Hepatocyte (in vitro differentiated cells): ENCODE measurements at regions not wholly inside any gene's neighbourhood (a gene's known extent, or its start where the extent isn't known, plus 50 kb on each side); places are given as distances from the start of the nearest gene placed in this dataset.

ENCODE experiments used
- DNase-seq: peaks from one replicate; pipeline ENCODE4 v3.0.0-alpha.2; 2016; ENCODE audit warnings: low spot score
- H2AFZ ChIP-seq: fragments of 200-600 bp; sonication (generic); 2 replicates; pipeline ENCODE4 v1.6.0; 2016; ENCODE audit warnings: antibody characterized with exemption, mild to moderate bottlenecking
- H3K27ac ChIP-seq: fragments of 200-600 bp; sonication (generic); 2 replicates; pipeline ENCODE4 v1.5.1; 2016; ENCODE audit warnings: mild to moderate bottlenecking
- H3K27me3 ChIP-seq: fragments of 200-600 bp; sonication (generic); 2 replicates; pipeline ENCODE4 v1.6.1; 2016
- H3K36me3 ChIP-seq: fragments of 200-600 bp; sonication (generic); replicated peaks from 2 replicates; pipeline ENCODE4 v1.5.1; 2016; ENCODE audit warnings: low read depth; ENCODE audit not compliant: insufficient read depth
- H3K4me1 ChIP-seq: fragments of 200-600 bp; sonication (generic); 2 replicates; pipeline ENCODE4 v1.5.1; 2016; ENCODE audit warnings: mild to moderate bottlenecking, moderate library complexity; ENCODE audit not compliant: insufficient read depth
- H3K4me2 ChIP-seq: fragments of 200-600 bp; sonication (generic); 2 replicates; pipeline ENCODE4 v1.6.0; 2016
- H3K4me3 ChIP-seq: fragments of 200-600 bp; sonication (generic); 2 replicates; pipeline ENCODE4 v1.5.1; 2016; ENCODE audit warnings: mild to moderate bottlenecking
- H3K79me2 ChIP-seq: fragments of 200-600 bp; sonication (generic); 2 replicates; pipeline ENCODE4 v1.6.0; 2017; ENCODE audit warnings: mild to moderate bottlenecking
- H3K9me2 ChIP-seq: fragments of 200-600 bp; sonication (generic); replicated peaks from 2 replicates; pipeline ENCODE4 v1.6.0; 2017; ENCODE audit warnings: mild to moderate bottlenecking; ENCODE audit not compliant: insufficient read depth
- H3K9me3 ChIP-seq: fragments of 200-600 bp; sonication (generic); 2 replicates; pipeline ENCODE4 v1.5.1; 2016; ENCODE audit warnings: low read depth, mild to moderate bottlenecking
- H4K20me1 ChIP-seq: fragments of 200-600 bp; sonication (generic); 2 replicates; pipeline ENCODE4 v1.6.0; 2016; ENCODE audit warnings: mild to moderate bottlenecking; ENCODE audit not compliant: insufficient read depth, poor library complexity, severe bottlenecking
- EZH2 ChIP-seq: fragments of 200-600 bp; sonication (generic); IDR thresholded peaks from 2 replicates; pipeline ENCODE4 v1.6.1; 2016; ENCODE audit warnings: antibody characterized with exemption, mild to moderate bottlenecking, borderline replicate concordance
- EZH2phosphoT487 ChIP-seq: fragments of 200-600 bp; sonication (generic); IDR thresholded peaks from one replicate; pipeline ENCODE4 v1.6.1; 2018; ENCODE audit warnings: antibody characterized with exemption, mild to moderate bottlenecking, low read depth, moderate library complexity; ENCODE audit not compliant: unreplicated experiment, severe bottlenecking
- WGBS: methylation state at CpG from one replicate; pipeline ENCODE4 v1.1.6; 2016; ENCODE audit warnings: low lambda C conversion rate; ENCODE audit errors: missing lambda C conversion rate; 5-methylcytosine and 5-hydroxymethylcytosine counted together
- TF ChIP-seq, protein P1 (sequence below): fragments of 200-600 bp; sonication (generic); IDR thresholded peaks from 2 replicates; pipeline ENCODE4 v1.5.1; 2016; ENCODE audit warnings: antibody characterized with exemption, mild to moderate bottlenecking; ENCODE audit not compliant: poor library complexity

GRCh38 chr6:120854583-120854982 is 479.7 kb downstream of the TBC1D32 start:
- H3K27ac ChIP-seq: no peak overlapping the region
- no peaks in the 10 kb centered on the region for H4K20me1 ChIP-seq
- no peaks in the 10 kb centered on the region for H3K79me2 ChIP-seq
- H3K4me2 ChIP-seq: no peak overlapping the region
- H3K36me3 ChIP-seq: no peaks in the 10 kb centered on the region
- no peaks in the 10 kb centered on the region for H3K27me3 ChIP-seq
- H3K9me2 ChIP-seq: no peaks in the 10 kb centered on the region
- no peak for DNase-seq
- no peaks in the 10 kb centered on the region for H3K9me3 ChIP-seq
- H2AFZ ChIP-seq: no peak overlapping the region
- H3K4me1 ChIP-seq: no peaks in the 10 kb centered on the region
- H3K4me3 ChIP-seq: no peak overlapping the region
- TF ChIP-seq EZH2 (no peak), EZH2phosphoT487 (no peak)
- TF ChIP-seq, protein P1, sequence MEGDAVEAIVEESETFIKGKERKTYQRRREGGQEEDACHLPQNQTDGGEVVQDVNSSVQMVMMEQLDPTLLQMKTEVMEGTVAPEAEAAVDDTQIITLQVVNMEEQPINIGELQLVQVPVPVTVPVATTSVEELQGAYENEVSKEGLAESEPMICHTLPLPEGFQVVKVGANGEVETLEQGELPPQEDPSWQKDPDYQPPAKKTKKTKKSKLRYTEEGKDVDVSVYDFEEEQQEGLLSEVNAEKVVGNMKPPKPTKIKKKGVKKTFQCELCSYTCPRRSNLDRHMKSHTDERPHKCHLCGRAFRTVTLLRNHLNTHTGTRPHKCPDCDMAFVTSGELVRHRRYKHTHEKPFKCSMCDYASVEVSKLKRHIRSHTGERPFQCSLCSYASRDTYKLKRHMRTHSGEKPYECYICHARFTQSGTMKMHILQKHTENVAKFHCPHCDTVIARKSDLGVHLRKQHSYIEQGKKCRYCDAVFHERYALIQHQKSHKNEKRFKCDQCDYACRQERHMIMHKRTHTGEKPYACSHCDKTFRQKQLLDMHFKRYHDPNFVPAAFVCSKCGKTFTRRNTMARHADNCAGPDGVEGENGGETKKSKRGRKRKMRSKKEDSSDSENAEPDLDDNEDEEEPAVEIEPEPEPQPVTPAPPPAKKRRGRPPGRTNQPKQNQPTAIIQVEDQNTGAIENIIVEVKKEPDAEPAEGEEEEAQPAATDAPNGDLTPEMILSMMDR: no peak

GRCh38 chr6:120853489-120853888 is 480.8 kb downstream of the TBC1D32 start:
- no peaks in the 10 kb centered on the region for H3K79me2 ChIP-seq
- no peaks in the 10 kb centered on the region for H3K9me2 ChIP-seq
- H3K4me2 ChIP-seq: no peak overlapping the region
- H4K20me1 ChIP-seq: no peaks in the 10 kb centered on the region
- H3K27ac ChIP-seq: no peak overlapping the region
- DNase-seq: no peak
- H3K4me3 ChIP-seq: no peak overlapping the region
- no peaks in the 10 kb centered on the region for H3K36me3 ChIP-seq
- TF ChIP-seq, protein P1: no peak
- no peak for TF ChIP-seq EZH2phosphoT487
- no peak for TF ChIP-seq EZH2
- H3K4me1 ChIP-seq: no peaks in the 10 kb centered on the region
- 50% methylated on average over 2 of the region's 2 CpGs for WGBS
- no peaks in the 10 kb centered on the region for H3K27me3 ChIP-seq
- no peak overlapping the region for H2AFZ ChIP-seq
- no peaks in the 10 kb centered on the region for H3K9me3 ChIP-seq

- no peak overlapping the region for H3K27ac ChIP-seq
- no peaks in the 10 kb centered on the region for H4K20me1 ChIP-seq
- no peaks in the 10 kb centered on the region for H3K36me3 ChIP-seq
- H3K9me2 ChIP-seq: no peaks in the 10 kb centered on the region
- no peaks in the 10 kb centered on the region for H3K4me1 ChIP-seq
- H3K79me2 ChIP-seq: no peaks in the 10 kb centered on the region
- no peak overlapping the region for H2AFZ ChIP-seq
- TF ChIP-seq, protein P1: no peak
- TF ChIP-seq EZH2: no peak
- no peak for TF ChIP-seq EZH2phosphoT487
- H3K4me2 ChIP-seq: no peak overlapping the region
- H3K4me3 ChIP-seq: no peak overlapping the region
- H3K9me3 ChIP-seq: no peaks in the 10 kb centered on the region
- 53% methylated on average over 1 of the region's 1 CpG for WGBS
- H3K27me3 ChIP-seq: no peaks in the 10 kb centered on the region
- DNase-seq: no peak
Measured at GRCh38 chr6:120852293-120852849, 481.9 kb downstream of the TBC1D32 start.

DNA sequence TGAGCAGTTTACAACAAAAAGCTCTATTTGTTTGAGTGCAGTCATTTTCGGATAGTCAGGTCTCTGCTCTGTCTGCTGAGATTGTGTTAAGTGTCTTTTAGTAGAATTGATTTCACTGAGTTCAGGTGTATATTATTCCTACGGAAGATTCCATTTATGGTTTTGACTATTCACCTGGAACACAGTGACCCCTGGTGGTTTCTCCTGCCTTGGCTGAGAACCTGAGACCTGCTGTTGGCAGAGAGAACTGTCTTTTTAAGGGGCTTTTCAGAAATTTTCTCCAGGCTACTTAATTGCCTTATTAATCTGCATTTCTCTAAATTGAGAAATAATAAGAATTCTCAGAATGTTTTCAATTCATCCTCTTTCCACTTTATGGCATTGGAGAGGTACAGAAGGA is 508.0 kb downstream of the TBC1D32 start:
- TF ChIP-seq EZH2phosphoT487 (no peak), EZH2 (no peak)
- TF ChIP-seq, protein P1: peak; percentile 71
- DNase-seq: peak; percentile 65
- H3K27me3 ChIP-seq: no peaks in the 10 kb centered on the region
- no peaks in the 10 kb centered on the region for H3K9me3 ChIP-seq
- no peaks in the 10 kb centered on the region for H4K20me1 ChIP-seq
- H3K4me2 ChIP-seq: no peak overlapping the region
- no peaks in the 10 kb centered on the region for H3K36me3 ChIP-seq
- no peak overlapping the region for H3K4me3 ChIP-seq
- no peak overlapping the region for H3K27ac ChIP-seq
- no peaks in the 10 kb centered on the region for H3K9me2 ChIP-seq
- no peaks in the 10 kb centered on the region for H3K4me1 ChIP-seq
- H3K79me2 ChIP-seq: no peaks in the 10 kb centered on the region
- WGBS: 45% methylated on average over 2 of the region's 2 CpGs
- no peak overlapping the region for H2AFZ ChIP-seq
